Right ventricle myocardium superior (tissue), 1 donor: ENCODE measurements at regions not wholly inside any gene's neighbourhood (a gene's known extent, or its start where the extent isn't known, plus 50 kb on each side); places are given as distances from the start of the nearest gene placed in this dataset.
"Not testable (repeated sequence)": the region's sequence is repeated elsewhere in the genome, so short reads cannot be mapped to it uniquely, and the experiment has no call there.

ENCODE experiments used
- ATAC-seq: fragments of 200-7000 bp; cut with Tn5 transposase; one replicate; pipeline ENCODE4 v1.9.1; 2020; ENCODE audit warnings: mild to moderate bottlenecking; ENCODE audit not compliant: poor library complexity
- DNase-seq: peaks from one replicate; pipeline ENCODE4 v3.0.0-alpha.2; 2020
- intact Hi-C: fragments of 100-400 bp; cut with DNase I; formaldehyde crosslinking; loops from one replicate; pipeline ENCODE4 v1.11.2; 2022
- donor health status: DM: no; HTN: yes; CAD: no; lungs with severe emphysema.

DNA sequence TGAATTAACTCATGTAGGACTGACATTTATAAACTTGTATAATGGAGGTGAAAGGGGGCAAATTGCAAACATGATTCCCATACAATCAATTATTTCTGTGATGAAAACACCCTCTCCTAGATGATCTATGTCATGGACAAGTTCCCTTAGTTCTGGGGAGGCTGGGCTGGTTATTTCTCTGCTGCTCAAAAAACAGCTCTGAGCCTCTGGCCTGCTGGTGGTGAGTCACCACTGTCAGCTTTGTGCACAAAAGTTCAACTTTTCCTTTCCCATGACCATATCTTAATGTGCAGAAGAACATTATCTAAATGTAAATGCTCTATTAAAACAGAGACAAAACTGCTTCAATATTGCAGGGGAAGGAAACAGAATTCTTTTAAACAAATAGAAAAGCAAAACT is 85.0 kb downstream of the HMHB1 start:
- intact Hi-C loops, result no loop called here
- ATAC-seq (no peak), DNase-seq (no peak)

- intact Hi-C loops, result no loop called here
- DNase-seq (no peak), ATAC-seq (no peak)
Measured at GRCh38 chr5:143898381-143898780, 86.4 kb downstream of the HMHB1 start.

GRCh38 chr5:143898916-143899591 is 87.1 kb downstream of the HMHB1 start:
- DNase-seq (no peak), ATAC-seq (no peak)
- intact Hi-C loops, result no loop called here

- ATAC-seq (no peak), DNase-seq (no peak)
- intact Hi-C loops, result no loop called here
Measured at GRCh38 chr5:143908959-143909358, 97.0 kb downstream of the HMHB1 start.

DNA sequence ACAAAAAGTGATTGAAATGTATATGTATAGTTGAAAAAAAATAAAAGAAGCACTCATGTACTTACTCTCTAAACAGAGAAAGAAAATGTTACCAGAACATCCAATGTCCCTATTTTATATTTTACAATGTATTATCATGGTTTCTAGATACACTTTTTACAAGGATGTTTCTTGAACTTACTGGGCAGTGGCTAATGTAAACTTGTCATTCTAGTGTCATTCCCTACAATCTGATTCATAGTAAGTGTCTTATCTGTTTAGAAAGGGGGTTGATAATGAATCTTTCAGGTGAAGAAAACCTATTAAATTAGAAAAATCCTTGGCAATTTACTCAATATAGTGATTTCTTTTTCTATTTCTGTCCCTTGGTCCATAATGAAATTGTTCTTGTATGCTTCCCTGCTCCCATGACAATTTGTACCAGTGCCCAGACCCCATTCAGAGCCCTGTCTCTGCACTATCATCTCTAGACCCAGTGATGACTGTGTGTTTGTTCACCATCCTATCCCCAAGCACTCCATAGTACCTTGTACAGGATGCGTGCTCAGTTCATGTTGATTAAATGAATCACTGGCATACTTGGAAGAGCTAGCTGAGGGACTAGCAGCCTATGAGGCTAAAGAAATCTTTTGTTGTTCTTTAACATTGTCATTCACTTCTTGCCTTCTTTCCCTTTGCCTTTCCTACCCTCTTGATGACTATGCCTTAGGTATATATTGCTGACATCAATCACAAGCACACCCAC is 101.2 kb downstream of the HMHB1 start:
- ATAC-seq (no peak), DNase-seq (no peak)
- intact Hi-C loops, result no loop called here

GRCh38 chr5:143914756-143915155 is 102.8 kb downstream of the HMHB1 start:
- intact Hi-C loops, result no loop called here
- DNase-seq (no peak), ATAC-seq (no peak)

GRCh38 chr5:143916451-143916850 is 104.5 kb downstream of the HMHB1 start:
- intact Hi-C loops, result no loop called here
- DNase-seq (no peak), ATAC-seq (no peak)

DNA sequence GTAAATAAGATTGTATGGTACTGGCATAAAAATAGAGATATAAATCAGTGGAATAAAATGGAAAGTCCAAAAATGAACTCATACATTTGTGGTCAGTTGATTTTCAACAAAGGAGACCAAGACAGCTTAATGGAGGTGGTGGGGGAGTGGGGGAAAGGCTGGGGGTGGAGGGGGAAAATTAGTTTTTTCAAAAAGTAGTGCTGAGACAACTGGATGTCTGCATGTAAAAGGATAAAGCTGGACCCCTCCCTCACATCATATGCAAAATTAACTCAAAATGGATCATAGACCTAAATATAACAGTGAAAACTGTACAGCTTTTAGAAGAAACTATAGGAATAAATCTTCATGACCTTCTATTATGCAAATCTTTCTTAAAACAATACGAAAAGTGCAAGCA is 107.0 kb downstream of the HMHB1 start:
- intact Hi-C loops, result no loop called here
- ATAC-seq, result no peak
- DNase-seq, result no peak

GRCh38 chr5:143920772-143921171 is 108.8 kb downstream of the HMHB1 start:
- DNase-seq (no peak), ATAC-seq (no peak)
- intact Hi-C loops, result no loop called here

DNA sequence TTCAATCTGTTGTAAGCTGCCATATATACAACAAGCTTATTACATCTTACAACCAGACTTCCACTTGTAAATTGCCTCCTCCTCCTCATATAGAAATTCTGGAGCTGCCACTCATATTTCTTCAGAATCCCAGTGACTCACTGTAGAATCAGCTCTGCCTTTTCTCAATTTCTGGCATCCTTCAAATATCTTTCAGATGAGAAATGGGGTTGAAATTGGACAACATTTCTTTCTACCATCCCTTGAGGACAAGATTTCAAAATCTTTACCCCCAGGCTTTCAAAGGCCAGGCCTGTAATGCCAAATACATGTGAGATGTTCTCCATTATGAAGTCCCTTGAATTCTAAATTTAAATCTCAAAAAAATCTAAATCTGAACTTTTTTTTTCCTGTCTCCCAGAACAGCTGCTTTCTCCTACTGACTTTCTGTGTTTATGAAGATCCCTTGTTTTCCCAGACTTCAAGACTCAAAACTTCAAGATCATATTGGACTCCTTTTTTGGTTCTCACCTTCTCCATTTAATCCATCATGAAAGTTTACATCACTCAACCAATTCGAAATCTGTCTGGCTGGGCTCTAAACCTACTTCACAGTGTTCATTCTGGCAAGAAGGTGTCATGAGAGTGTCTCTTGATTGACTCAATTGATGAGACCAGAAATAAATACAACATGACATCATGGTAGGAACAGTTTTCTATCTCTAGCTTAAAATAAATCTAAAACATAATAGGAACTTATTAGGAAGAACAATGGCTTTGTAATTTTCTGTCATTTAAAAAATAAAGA is 109.8 kb downstream of the HMHB1 start:
- DNase-seq, result no peak
- peak; percentile 80 for ATAC-seq

DNA sequence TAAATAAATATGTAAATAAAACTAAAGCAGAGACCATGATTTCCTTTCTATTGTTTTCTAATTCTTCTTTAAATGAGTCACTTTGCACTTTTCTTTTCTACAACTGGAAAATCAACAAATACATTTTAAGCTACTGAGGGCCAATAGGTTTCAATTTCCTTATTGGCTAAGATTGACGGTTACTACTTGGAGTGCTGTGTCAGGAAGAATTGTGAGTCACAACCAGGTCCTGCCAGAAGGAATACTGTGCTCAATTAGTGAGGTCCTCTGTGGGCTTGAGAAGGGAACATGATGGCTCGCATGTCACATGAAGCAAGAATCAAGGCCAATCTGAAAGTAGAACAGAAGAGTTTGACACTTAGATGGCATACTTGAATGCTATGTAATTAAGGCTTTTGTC is 110.8 kb downstream of the HMHB1 start:
- DNase-seq (no peak), ATAC-seq (peak; percentile 90)
- intact Hi-C loops, result no loop called here

More for the DNA sequence above, 109.8 kb downstream of the HMHB1 start:
- intact Hi-C loops, result no loop called here

DNA sequence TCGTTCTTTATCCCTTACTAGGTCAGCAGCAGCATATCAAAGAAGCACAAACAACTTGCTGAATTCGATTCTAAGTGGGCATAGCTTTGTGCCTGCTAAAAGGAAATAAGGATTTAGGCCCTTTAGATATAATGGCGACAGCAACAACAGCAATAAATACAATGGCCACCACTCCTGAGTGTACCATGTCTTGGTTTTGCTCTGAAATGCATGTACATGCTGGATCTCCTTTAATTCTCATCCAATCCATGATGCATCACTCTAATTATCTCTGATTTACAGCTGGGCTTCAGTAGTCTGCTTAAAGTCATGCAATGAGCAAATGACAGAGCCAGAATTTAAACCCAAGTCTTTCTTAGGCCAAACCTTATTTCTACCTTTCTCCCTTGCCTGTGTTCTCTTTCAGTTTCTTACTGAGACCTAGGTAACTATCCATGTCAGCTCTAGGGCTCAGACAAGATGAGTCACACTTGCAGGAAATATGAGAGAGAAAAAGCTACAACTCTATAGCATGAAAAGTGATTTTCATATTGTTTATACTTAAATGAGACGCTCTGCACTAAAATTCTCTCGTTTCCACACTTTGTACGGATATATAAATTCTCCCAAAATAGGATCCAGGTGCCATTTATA is 111.8 kb downstream of the HMHB1 start:
- no peak for ATAC-seq

GRCh38 chr5:143924311-143924978 is 112.5 kb downstream of the HMHB1 start:
- ATAC-seq (no peak), DNase-seq (no peak)
- intact Hi-C loops, result no loop called here

More for the DNA sequence above, 111.8 kb downstream of the HMHB1 start:
- intact Hi-C loops, result no loop called here
- no peak for DNase-seq

- DNase-seq, intact Hi-C loops, ATAC-seq: not testable (repeated sequence)
Measured at GRCh38 chr5:143924979-143925325, 113.0 kb downstream of the HMHB1 start.

GRCh38 chr5:143929486-143929885 is 117.5 kb downstream of the HMHB1 start:
- DNase-seq (no peak), ATAC-seq (no peak)
- intact Hi-C loops, result no loop called here

- intact Hi-C loops, result no loop called here
- ATAC-seq, result no peak
- DNase-seq, result no peak
Measured at GRCh38 chr5:143930561-143930960, 118.6 kb downstream of the HMHB1 start.

GRCh38 chr5:143931476-143931875 is 119.5 kb downstream of the HMHB1 start:
- DNase-seq (peak; percentile 39), ATAC-seq (peak; percentile 80)
- intact Hi-C loops, result no loop called here

- intact Hi-C loops, result no loop called here
- no peak for ATAC-seq
Measured at GRCh38 chr5:143931986-143932385, 120.0 kb downstream of the HMHB1 start.

GRCh38 chr5:143932584-143932983 is 120.6 kb downstream of the HMHB1 start:
- intact Hi-C loops, result no loop called here
- ATAC-seq (no peak), DNase-seq (no peak)

More at GRCh38 chr5:143931986-143932385, 120.0 kb downstream of the HMHB1 start:
- no peak for DNase-seq
